SU-DHL-6 (cell line): ENCODE measurements at regions not wholly inside any gene's neighbourhood (a gene's known extent, or its start where the extent isn't known, plus 50 kb on each side); places are given as distances from the start of the nearest gene placed in this dataset.

ENCODE experiments used
- EZH2phosphoT487 ChIP-seq: fragments of 200-600 bp; sonication (generic), shearing (Covaris generic); conservative IDR thresholded peaks from 2 replicates; pipeline ENCODE4 v1.6.1; 2018; ENCODE audit warnings: mild to moderate bottlenecking, antibody characterized with exemption, low read length, moderate library complexity, mixed read lengths
- TF ChIP-seq, protein P1 (sequence below): fragments of 200-600 bp; sonication (generic); IDR thresholded peaks from one replicate; pipeline ENCODE4 v1.5.1; 2017; ENCODE audit warnings: antibody characterized with exemption, mild to moderate bottlenecking, low read length, moderate library complexity; ENCODE audit not compliant: insufficient read depth, poor library complexity, severe bottlenecking

DNA sequence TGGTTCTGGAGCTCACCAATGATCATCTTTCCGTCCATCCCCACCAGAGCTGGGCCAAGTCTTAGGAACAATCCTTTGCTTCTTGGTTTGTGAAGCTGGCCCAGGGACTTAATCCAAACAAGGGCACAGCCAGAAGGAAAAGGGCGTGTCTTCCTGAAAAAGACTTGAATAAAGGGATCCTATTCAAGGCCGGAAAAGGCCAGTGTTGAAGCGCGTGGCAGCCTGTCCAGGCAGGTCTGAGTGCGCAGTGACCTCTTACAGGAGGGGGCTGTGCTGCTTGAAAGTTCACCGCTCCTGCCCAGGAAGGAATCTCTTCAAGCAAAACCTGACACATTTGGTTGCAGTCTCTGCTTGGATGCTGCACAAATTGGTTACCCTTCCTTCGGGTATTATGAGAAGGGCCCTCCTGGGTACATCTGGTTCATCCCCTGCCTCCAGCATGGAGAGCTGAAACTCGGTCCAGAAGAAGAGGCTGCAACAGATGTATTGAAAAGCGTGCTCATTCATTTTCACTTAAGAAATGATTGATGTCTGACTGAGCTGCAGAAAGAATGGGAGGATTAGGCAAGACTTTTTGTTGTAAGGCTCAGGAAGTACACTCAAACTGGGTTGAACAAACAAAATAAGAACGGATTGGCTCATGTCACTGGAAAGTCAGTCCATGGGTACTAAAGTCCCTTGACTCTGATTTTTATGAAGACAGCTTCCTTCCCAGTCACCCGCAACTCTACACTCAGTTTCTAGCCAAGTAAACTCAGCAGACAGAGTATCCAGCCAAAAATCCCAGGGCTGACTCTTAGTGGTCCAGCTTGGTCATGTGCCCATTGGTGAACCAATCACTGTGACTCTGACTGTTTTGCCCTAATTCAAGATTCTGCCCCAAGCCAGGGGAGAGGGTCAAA lies 136.3 kb downstream of the TFAP2C start:
- TF ChIP-seq EZH2phosphoT487, result no peak
- TF ChIP-seq, protein P1, sequence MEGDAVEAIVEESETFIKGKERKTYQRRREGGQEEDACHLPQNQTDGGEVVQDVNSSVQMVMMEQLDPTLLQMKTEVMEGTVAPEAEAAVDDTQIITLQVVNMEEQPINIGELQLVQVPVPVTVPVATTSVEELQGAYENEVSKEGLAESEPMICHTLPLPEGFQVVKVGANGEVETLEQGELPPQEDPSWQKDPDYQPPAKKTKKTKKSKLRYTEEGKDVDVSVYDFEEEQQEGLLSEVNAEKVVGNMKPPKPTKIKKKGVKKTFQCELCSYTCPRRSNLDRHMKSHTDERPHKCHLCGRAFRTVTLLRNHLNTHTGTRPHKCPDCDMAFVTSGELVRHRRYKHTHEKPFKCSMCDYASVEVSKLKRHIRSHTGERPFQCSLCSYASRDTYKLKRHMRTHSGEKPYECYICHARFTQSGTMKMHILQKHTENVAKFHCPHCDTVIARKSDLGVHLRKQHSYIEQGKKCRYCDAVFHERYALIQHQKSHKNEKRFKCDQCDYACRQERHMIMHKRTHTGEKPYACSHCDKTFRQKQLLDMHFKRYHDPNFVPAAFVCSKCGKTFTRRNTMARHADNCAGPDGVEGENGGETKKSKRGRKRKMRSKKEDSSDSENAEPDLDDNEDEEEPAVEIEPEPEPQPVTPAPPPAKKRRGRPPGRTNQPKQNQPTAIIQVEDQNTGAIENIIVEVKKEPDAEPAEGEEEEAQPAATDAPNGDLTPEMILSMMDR, result no peak
